ENCODE measurements at regions not wholly inside any gene's neighbourhood (a gene's known extent, or its start where the extent isn't known, plus 50 kb on each side); places are given as distances from the start of the nearest gene placed in this dataset.

- FAIRE-seq (no peak), DNase-seq (ENCODE audit: insufficient read length, low spot score) (no peak)
- TF ChIP-seq TAF1 (IDR thresholded peaks at IDR 0.05; ENCODE audit: low read depth, low read length) (no peak), POLR2AphosphoS5 (IDR thresholded peaks at IDR 0.05; ENCODE audit: low read depth, low read length) (no peak), PAX5 (IDR thresholded peaks at IDR 0.05; ENCODE audit: insufficient read depth, low read length, severe bottlenecking) (no peak), POLR2A (IDR thresholded peaks at IDR 0.05; ENCODE audit: low read depth, low read length) (no peak), POU2F2 (IDR thresholded peaks at IDR 0.05; ENCODE audit: low read depth, low read length) (no peak), SPI1 (IDR thresholded peaks at IDR 0.05; ENCODE audit: low read depth, low read length) (no peak)
Observed at GRCh38 chr2:121072784-121073183, 212.2 kb downstream of the TFCP2L1 start.

DNA sequence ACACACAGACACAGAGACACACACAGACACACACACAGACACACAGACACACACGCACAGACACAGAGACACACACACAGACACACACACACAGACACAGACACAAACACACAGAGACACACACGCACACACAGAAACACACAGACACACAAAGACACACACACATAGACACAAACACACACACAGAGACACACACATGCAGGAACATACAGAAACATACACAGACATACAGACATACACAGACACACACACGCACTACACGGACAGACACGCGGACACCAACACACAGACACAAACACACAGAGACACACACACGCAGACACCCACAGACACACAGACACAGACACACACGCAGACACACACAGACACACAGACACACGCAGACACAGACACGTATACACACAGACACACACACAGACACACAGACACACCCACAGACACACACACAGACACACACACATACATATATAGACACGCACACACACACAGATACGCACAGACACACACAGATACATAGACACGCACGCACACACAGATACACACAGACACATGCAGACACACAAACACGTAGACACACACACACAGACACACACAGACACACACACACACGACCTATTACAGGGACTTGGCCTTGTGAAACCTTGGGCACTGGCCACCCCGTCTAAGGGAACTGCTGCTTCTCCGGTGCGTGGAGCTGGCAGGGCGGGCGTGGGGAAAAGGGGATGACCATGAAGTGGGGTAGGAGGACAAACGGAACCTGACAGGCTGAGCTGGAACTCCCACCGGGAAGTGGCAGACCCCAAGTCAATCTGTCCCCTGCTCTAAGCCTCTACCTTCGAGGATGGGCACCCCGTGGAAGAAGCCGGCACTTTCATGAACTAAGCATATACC lies 211.4 kb downstream of the TFCP2L1 start:
- FAIRE-seq (peak; percentile 73), DNase-seq (ENCODE audit: insufficient read length, low spot score) (no peak)
- TF ChIP-seq PAX5 (IDR thresholded peaks at IDR 0.05; ENCODE audit: insufficient read depth, low read length, severe bottlenecking) (no peak), SPI1 (IDR thresholded peaks at IDR 0.05; ENCODE audit: low read depth, low read length) (no peak), POU2F2 (IDR thresholded peaks at IDR 0.05; ENCODE audit: low read depth, low read length) (no peak), POLR2AphosphoS5 (IDR thresholded peaks at IDR 0.05; ENCODE audit: low read depth, low read length) (no peak), TAF1 (IDR thresholded peaks at IDR 0.05; ENCODE audit: low read depth, low read length) (no peak), POLR2A (IDR thresholded peaks at IDR 0.05; ENCODE audit: low read depth, low read length) (no peak)

- DNase-seq (ENCODE audit: insufficient read length, low spot score), result no peak
- no peak for TF ChIP-seq POU2F2 (IDR thresholded peaks at IDR 0.05; ENCODE audit: low read depth, low read length)
- no peak for FAIRE-seq
Observed at GRCh38 chr2:121074293-121074932, 210.6 kb downstream of the TFCP2L1 start.

DNA sequence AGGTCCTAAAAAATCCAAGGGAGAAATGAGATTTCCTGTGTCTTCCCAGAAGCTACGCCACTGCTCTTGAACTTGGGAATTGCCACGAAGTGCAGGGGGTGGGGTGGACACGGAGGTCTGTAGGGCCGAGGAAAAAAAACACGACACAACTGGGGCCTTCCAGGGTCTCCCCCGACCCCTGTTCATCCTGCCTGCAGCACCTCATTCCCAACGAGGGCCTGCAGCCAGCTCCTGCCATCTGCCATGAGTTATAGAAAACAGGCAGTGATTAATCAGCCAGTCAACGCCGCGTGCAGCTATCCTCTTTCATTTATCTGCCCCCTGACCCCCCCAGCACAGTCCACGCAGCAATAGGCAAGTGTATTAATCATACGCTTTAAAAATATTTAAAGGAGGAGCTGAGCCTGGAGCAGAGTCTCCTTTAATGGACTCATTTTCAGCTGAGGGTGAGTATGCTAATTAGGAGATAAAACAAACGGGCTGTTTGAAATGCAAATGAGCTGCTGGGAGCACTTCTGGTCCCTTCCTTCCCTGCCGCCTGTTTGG lies 209.9 kb downstream of the TFCP2L1 start:
- DNase-seq (ENCODE audit: insufficient read length, low spot score) (peak; percentile 54), FAIRE-seq (no peak)
- TF ChIP-seq POU2F2 (IDR thresholded peaks at IDR 0.05; ENCODE audit: low read depth, low read length) (peak; percentile 99), TAF1 (IDR thresholded peaks at IDR 0.05; ENCODE audit: low read depth, low read length) (no peak), POLR2AphosphoS5 (IDR thresholded peaks at IDR 0.05; ENCODE audit: low read depth, low read length) (peak; percentile 100), POLR2A (IDR thresholded peaks at IDR 0.05; ENCODE audit: low read depth, low read length) (peak; percentile 100)

- no peak for FAIRE-seq
- no peak for TF ChIP-seq POU2F2 (IDR thresholded peaks at IDR 0.05; ENCODE audit: low read depth, low read length)
- no peak for TF ChIP-seq POLR2AphosphoS5 (IDR thresholded peaks at IDR 0.05; ENCODE audit: low read depth, low read length)
- TF ChIP-seq PAX5 (IDR thresholded peaks at IDR 0.05; ENCODE audit: insufficient read depth, low read length, severe bottlenecking), result no peak
- no peak for TF ChIP-seq POLR2A (IDR thresholded peaks at IDR 0.05; ENCODE audit: low read depth, low read length)
- TF ChIP-seq TAF1 (IDR thresholded peaks at IDR 0.05; ENCODE audit: low read depth, low read length), result no peak
- no peak for TF ChIP-seq SPI1 (IDR thresholded peaks at IDR 0.05; ENCODE audit: low read depth, low read length)
Observed at GRCh38 chr2:121075641-121076497, 209.1 kb downstream of the TFCP2L1 start.

DNA sequence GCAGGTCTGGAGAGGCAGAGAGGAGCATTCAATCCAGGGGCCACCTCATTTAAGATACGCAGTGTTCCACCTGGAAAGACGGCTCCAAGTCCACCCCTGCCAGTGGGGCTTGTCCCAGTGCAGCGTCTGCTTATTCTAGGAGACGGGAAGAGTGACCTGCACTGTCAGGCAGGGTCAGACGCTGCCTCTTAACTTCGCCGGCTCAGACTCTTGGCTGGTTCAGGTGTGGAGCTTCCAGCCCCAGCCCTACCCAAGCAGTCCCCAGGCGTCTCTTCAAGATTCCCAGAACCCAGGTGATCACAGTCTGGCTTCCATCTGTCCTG lies 208.5 kb downstream of the TFCP2L1 start:
- no peak for TF ChIP-seq POU2F2 (IDR thresholded peaks at IDR 0.05; ENCODE audit: low read depth, low read length)
- no peak for TF ChIP-seq PAX5 (IDR thresholded peaks at IDR 0.05; ENCODE audit: insufficient read depth, low read length, severe bottlenecking)
- TF ChIP-seq POLR2A (IDR thresholded peaks at IDR 0.05; ENCODE audit: low read depth, low read length), result no peak
- no peak for TF ChIP-seq POLR2AphosphoS5 (IDR thresholded peaks at IDR 0.05; ENCODE audit: low read depth, low read length)
- no peak for TF ChIP-seq SPI1 (IDR thresholded peaks at IDR 0.05; ENCODE audit: low read depth, low read length)
- TF ChIP-seq TAF1 (IDR thresholded peaks at IDR 0.05; ENCODE audit: low read depth, low read length), result no peak
- DNase-seq (ENCODE audit: insufficient read length, low spot score) (no peak), FAIRE-seq (no peak)

More at GRCh38 chr2:121075641-121076497, 209.1 kb downstream of the TFCP2L1 start:
- DNase-seq (ENCODE audit: insufficient read length, low spot score), result no peak

- no peak for TF ChIP-seq SPI1 (IDR thresholded peaks at IDR 0.05; ENCODE audit: low read depth, low read length)
- TF ChIP-seq POU2F2 (IDR thresholded peaks at IDR 0.05; ENCODE audit: low read depth, low read length), result no peak
- TF ChIP-seq PAX5 (IDR thresholded peaks at IDR 0.05; ENCODE audit: insufficient read depth, low read length, severe bottlenecking), result no peak
- no peak for TF ChIP-seq POLR2A (IDR thresholded peaks at IDR 0.05; ENCODE audit: low read depth, low read length)
- no peak for TF ChIP-seq POLR2AphosphoS5 (IDR thresholded peaks at IDR 0.05; ENCODE audit: low read depth, low read length)
- TF ChIP-seq TAF1 (IDR thresholded peaks at IDR 0.05; ENCODE audit: low read depth, low read length), result no peak
Observed at GRCh38 chr2:121076885-121077549, 208.0 kb downstream of the TFCP2L1 start.

GRCh38 chr2:121078899-121079298 lies 206.1 kb downstream of the TFCP2L1 start:
- DNase-seq (ENCODE audit: insufficient read length, low spot score), result no peak
- no peak for FAIRE-seq
- TF ChIP-seq SPI1 (IDR thresholded peaks at IDR 0.05; ENCODE audit: low read depth, low read length) (no peak), TAF1 (IDR thresholded peaks at IDR 0.05; ENCODE audit: low read depth, low read length) (no peak), POLR2A (IDR thresholded peaks at IDR 0.05; ENCODE audit: low read depth, low read length) (no peak), PAX5 (IDR thresholded peaks at IDR 0.05; ENCODE audit: insufficient read depth, low read length, severe bottlenecking) (no peak), POLR2AphosphoS5 (IDR thresholded peaks at IDR 0.05; ENCODE audit: low read depth, low read length) (no peak), POU2F2 (IDR thresholded peaks at IDR 0.05; ENCODE audit: low read depth, low read length) (no peak)

More at GRCh38 chr2:121076885-121077549, 208.0 kb downstream of the TFCP2L1 start:
- FAIRE-seq, result peak; percentile 94
- peak; percentile 63 for DNase-seq (ENCODE audit: insufficient read length, low spot score)
